ENCODE measurements at regions not wholly inside any gene's neighbourhood (a gene's known extent, or its start where the extent isn't known, plus 50 kb on each side); places are given as distances from the start of the nearest gene placed in this dataset.
A peak's percentile ranks its signal among the peaks of the same experiment; 100 is the strongest.
"Not testable (repeated sequence)": the region's sequence is repeated elsewhere in the genome, so short reads cannot be mapped to it uniquely, and the experiment has no call there.

GRCh38 chr5:29218138-29218537, 1975.3 kb upstream of the CDH6 start:
- DNase-seq, result no peak

GRCh38 chr5:29214839-29215238, 1978.6 kb upstream of the CDH6 start:
- no peak for DNase-seq

- no peak for DNase-seq
Measured at GRCh38 chr5:29213475-29213874, 1980.0 kb upstream of the CDH6 start.

GRCh38 chr5:29208024-29208423, 1985.5 kb upstream of the CDH6 start:
- DNase-seq, result peak in 3 of 4 experiments; percentile 3 to 24 (median 6)

GRCh38 chr5:29203049-29203448, 1990.4 kb upstream of the CDH6 start:
- no peak for DNase-seq

- DNase-seq, result no peak
Measured at GRCh38 chr5:29197631-29198454, 1995.6 kb upstream of the CDH6 start.

GRCh38 chr5:29193972-29194371, 1999.5 kb upstream of the CDH6 start:
- no peak for DNase-seq

- DNase-seq, result not testable (repeated sequence)
Measured at GRCh38 chr5:29191269-29192048, 2002.0 kb upstream of the CDH6 start.

GRCh38 chr5:29190398-29190797, 2003.1 kb upstream of the CDH6 start:
- not testable (repeated sequence) for DNase-seq

GRCh38 chr5:29186380-29186779, 2007.1 kb upstream of the CDH6 start:
- DNase-seq, result not testable (repeated sequence)

- no peak for DNase-seq
Measured at GRCh38 chr5:29185558-29185957, 2007.9 kb upstream of the CDH6 start.

- DNase-seq, result no peak
Measured at GRCh38 chr5:29175774-29176173, 2017.7 kb upstream of the CDH6 start.

GRCh38 chr5:29170599-29170998, 2022.9 kb upstream of the CDH6 start:
- DNase-seq, result no peak

DNA sequence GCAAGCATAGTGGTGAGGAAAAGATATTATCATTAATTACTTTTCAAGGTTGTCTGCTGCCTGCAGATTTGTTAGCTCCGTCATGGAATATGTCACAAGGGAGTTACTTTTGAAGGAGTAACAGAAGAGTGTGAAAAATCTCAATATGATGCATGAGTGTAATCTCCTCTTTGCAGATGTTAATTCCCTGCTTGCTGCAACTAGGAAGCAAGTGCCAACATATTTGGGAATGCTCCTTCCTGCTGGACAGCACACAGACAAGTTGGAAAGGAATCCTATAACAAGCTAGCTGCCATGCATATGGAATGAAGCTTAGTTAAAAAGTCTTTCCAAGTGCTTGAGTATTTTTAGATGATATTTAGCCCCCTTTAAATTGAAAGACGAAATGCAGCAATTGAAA, 2023.6 kb upstream of the CDH6 start:
- no peak for DNase-seq

DNA sequence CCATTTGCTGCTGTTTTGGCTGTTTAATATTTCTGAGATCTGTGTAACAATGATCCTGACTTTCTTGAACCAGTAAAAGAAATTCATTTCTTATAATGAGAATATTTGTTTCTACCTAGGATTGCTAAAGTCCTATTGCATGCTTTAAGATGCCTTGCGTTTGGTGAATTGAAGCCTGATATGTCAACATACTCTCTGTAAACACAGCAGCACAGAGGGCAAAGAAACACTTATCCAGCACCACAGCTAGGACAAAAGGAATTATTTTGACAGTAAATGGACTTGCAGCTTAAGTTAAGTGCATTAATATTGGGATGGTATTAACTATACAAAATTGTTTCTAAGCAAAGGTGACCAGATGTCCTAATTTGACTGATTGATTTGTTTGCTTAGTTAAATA, 2031.2 kb upstream of the CDH6 start:
- DNase-seq, result no peak

DNA sequence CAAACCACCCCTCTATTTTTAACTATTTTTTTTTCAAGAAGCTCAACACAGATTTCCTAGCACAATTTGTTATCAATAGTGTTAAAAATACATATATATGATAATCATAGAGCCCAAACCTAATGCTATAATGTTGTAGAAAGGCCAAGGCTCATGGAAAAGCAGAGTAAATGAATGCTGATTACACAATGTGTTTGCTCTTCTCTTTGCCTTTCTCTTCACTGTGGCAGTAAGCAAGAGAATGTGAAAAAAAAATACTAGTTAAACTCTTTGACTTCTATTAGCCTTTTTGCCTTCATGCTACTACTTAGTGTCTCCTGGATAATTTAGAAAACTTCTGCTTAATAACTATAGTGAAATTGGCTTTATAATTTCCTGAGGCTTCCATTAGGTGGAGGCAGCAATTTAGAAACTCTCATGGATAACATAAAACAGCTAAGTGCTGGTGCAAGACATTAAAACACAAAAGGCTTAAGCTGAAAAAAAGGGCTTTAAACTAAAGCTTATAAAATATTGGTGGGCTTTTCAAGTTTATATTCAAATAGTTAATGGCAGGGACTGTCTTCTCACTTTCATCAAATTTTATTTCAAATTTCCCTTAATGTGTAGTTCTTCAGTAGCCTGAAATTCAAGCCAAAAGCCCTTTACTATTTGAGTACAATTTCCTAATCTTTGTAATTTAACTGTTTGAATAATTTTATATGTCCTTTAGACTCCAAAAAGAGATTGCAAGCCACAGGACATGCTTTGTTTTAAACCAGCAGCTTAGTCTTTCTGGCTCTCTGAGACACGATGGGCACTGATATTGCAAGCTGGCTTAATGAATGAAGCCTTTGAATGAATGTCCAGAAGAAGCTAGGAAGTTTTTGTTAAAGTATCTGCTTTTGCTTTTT, 2031.8 kb upstream of the CDH6 start:
- DNase-seq, result no peak

- no peak for DNase-seq
Measured at GRCh38 chr5:29157975-29158374, 2035.5 kb upstream of the CDH6 start.

DNA sequence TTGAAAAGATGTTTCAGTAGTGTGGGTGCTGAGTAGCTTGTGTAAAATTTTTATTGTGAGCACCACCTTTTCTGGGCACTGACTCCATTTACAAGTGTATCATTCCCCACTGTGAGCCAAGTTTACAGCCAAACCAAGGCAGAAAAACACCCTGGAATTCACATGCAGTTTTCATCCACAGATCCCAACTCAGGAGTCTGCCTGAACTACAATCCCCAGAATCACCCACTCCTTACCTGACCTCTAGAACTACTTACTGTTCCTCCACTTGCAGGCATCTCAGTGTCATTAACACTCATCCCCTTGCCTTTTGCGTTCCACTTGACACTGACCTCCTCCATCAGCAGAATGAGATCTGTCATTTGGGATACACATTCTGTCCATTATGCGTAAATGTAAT, 2042.6 kb upstream of the CDH6 start:
- no peak for DNase-seq

DNA sequence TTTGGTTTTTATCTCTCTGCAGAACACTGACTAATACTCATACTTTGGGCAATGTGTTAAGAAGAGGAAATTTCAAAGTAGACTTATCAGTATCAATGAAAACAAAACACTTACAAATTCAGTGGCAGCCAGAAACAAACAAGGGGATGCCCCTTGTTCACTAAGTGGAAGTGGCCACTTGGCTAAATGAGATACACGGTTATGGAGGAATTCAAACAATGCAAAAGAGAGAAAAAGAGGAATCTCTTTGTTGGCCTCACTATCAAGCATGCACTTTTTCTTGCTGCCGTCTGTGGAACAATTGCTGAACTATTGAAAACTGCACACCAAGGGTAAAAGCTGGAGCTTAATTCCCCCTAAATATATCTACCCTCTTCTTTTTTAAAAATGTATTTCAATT, 2044.9 kb upstream of the CDH6 start:
- no peak for DNase-seq

- no peak for DNase-seq
Measured at GRCh38 chr5:29148073-29148472, 2045.4 kb upstream of the CDH6 start.

- no peak for DNase-seq
Measured at GRCh38 chr5:29143266-29143665, 2050.2 kb upstream of the CDH6 start.

DNA sequence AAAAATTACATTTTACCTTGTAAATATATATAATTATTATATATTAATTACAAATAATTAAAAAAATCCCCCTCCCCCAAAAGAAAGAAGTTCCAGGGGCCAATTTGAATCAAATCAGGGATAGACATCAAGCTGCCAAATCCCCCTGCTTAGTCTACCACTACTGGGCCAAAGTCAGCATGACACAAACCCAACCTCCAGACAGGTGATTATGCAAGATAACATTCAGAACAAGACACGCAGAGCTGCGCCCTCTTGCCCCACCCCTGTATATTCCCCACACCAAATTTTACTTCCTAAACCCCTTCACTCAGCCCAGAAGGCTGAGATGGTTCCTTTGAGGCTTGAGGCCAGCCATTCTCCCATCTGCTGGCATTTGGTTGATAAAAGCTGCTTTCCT, 2059.1 kb upstream of the CDH6 start:
- DNase-seq, result no peak

DNA sequence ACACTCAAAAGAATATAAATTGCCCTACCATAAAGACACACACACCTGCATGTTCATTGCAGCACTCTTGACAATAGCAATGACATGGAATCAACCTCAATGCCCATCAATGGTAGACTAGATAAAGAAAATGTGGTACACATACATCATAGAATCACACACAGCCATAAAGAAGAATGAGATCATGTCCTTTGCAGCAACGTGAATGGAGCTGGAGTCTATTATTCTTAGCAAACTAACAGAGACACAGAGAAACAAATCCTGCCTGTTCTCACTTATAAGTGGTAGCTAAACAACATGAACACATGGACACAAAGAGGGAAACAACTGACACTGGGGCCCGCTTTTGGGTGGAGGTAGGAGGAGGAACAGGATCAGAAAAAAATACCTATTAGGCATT, 2062.2 kb upstream of the CDH6 start:
- no peak for DNase-seq
